Renal cortex interstitium (tissue), 11 donors: ENCODE measurements at regions not wholly inside any gene's neighbourhood (a gene's known extent, or its start where the extent isn't known, plus 50 kb on each side); places are given as distances from the start of the nearest gene placed in this dataset.

ENCODE experiments used
- DNase-seq, 11 donors: peaks; one replicate each; pipeline ENCODE4 v3.0.0-alpha.2; 2013; ENCODE audit warnings: low read depth in 9 of 11, low spot score in 4 of 11; ENCODE audit errors: extremely low read depth in 1 of 11

DNA sequence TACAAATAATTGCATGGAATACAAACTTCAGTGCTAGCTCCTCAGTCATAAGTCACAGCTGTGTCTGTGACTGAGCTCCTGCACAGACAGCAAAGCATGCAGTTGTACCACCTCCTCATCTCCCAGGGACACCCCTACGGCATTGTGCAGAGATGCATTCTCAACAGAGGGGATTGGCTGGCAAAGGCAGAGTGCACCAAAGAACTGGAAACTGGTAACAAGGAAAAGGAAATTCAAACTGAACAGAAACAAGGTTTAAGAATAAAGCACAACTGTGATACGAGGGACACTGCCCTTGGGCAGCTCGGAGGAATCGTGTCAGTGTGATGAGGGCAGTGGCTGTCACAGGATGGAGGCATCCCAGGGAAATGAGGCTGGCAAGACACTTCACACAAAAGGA is 126.1 kb upstream of the SOX1 start:
- no peak for DNase-seq

DNA sequence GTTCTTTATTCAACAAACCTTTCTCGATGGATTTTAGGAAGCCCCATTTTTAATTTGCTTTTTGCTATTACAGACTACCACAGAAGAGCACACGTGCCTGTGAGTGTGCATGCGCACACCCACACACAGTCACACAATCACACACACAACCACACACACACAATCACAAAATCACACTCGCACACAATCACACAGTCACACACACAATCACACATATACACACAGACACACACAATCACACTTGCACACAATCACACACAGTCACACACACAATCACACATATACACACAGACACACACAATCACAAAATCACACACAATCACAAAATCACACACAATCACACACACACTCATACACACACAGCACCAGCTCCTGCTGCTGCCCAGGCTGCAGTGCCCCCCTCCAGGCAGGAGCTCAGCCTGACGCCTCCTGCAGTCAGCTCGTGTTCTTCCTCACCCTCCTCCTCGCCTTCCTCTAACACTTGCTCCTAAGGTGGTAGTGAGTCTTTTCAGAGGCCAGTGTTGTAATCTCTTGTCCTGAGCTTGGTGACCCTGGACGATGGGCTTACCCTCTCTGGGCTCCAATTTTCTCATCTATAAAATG is 125.0 kb upstream of the SOX1 start:
- DNase-seq = no peak

GRCh38 chr13:111943229-111943795 is 123.6 kb upstream of the SOX1 start:
- DNase-seq = no peak

- DNase-seq = no peak
Measured at GRCh38 chr13:111944171-111944583, 122.8 kb upstream of the SOX1 start.

- DNase-seq = no peak
Measured at GRCh38 chr13:111945086-111945485, 121.9 kb upstream of the SOX1 start.

GRCh38 chr13:111946214-111946613 is 120.7 kb upstream of the SOX1 start:
- no peak for DNase-seq

- DNase-seq = no peak
Measured at GRCh38 chr13:111947026-111947810, 119.7 kb upstream of the SOX1 start.

- no peak for DNase-seq
Measured at GRCh38 chr13:111947876-111948275, 119.1 kb upstream of the SOX1 start.

DNA sequence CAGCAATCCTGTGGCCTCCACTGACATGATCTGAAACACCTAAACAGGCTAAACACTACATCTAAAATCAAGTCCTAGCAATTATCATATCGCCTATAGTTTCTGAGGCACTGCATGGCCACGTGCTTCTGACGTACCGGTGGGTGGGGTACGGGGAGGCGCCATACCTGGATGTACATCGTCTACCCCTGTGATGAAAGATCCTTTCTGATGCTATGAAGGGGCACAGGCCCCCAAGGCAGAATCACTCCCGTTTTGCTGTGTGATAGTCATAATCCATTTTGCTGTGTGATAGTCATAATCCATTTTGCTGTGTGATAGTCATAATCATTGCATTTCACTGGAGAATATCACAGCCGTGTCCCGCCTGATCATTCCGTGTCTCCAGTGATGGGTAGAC is 118.7 kb upstream of the SOX1 start:
- DNase-seq = no peak

DNA sequence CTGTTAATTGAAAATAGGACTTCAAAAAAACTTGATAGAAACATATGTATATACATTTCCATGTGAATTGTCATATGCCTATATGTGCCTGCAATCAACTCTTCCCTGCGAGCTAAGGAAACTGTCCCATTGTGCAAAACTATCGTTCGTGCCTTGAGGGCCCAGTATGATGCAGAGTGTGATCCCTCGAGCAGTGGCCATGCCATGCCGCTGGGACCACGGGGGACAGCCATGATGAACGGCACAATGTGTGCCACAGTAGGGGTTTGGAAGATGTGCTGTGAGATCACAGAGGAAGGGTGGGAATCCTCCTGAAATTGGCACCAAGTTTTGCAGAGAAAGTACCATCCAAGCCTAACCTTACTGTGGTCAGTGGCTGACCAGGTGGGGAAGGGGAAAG is 118.1 kb upstream of the SOX1 start:
- no peak for DNase-seq

DNA sequence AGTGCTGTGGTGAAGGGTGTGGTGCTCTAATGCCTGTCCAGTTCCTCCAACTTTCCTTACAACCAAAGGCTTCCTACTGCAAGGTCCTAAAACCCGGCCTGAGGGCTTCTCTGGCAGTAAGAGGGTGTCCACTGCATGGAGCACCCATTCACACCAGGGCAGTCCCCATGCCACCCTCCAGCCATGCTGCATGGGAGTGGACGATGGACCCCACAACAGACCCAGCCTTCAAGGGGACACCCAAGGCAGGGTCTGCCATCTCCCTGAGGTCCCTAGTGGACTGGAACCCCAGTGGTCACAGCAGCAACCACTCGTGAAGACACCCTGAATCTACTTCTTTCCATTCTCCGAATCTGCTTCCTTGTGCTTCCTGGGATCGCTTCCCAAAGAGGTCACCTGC is 117.6 kb upstream of the SOX1 start:
- no peak for DNase-seq

- no peak for DNase-seq
Measured at GRCh38 chr13:111950697-111951096, 116.3 kb upstream of the SOX1 start.

DNA sequence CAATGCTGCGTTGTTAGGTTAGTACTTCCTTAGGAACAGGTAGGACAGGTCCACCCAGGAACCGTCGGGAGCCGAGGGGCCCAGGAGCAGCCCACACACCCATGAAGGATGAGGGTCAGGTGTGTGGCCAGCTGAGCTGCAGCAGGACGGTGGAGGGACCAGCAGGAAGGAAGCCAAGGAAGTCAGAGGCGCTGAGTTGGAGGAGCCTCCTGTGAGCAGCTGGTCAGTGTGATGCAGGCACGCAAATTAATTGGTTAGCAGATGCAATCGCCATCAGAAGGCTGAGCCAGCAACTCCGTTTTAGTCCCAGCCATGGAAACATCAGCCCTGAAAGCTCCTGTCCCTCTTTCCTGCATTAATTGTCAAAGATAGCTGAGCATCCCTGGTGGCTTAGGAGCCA is 114.9 kb upstream of the SOX1 start:
- no peak for DNase-seq

- DNase-seq = no peak
Measured at GRCh38 chr13:111952814-111953213, 114.1 kb upstream of the SOX1 start.

GRCh38 chr13:111953546-111954178 is 113.3 kb upstream of the SOX1 start:
- no peak for DNase-seq

DNA sequence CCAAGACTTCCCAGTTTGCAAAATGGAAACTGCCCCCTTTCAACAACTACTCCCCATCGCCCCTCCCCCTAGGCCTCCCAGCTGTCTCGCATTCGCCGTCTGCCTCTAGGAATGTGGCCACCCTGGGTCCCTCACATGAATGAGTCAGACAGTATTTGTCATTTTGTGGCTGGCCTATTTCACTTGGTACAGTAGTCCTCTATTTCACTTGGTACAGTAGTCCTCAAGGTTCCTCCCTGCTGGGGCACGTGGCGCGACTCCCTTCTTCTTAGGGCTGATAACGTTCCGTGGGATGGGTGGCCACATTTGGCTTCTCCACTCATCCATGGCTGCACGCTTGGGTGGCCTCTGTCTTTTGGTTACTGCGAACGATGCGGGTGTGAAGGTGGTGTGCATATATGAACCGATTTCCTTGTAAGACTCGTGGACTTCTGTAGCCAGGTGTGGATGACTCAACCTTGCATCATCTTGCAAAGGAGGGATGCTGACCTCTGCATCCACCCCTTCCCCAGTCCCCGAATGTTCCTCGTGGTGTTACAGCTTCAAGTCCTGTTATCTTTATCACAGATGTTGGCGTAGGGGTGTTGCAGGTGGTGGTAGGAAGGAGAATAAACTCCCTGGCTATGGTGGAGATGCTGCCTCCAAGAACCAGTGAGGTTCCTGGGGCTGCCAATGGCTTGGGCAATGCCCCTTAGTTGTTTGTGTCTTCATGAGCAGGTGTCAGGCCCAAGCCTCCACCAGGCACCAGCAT is 112.1 kb upstream of the SOX1 start:
- DNase-seq = no peak

DNA sequence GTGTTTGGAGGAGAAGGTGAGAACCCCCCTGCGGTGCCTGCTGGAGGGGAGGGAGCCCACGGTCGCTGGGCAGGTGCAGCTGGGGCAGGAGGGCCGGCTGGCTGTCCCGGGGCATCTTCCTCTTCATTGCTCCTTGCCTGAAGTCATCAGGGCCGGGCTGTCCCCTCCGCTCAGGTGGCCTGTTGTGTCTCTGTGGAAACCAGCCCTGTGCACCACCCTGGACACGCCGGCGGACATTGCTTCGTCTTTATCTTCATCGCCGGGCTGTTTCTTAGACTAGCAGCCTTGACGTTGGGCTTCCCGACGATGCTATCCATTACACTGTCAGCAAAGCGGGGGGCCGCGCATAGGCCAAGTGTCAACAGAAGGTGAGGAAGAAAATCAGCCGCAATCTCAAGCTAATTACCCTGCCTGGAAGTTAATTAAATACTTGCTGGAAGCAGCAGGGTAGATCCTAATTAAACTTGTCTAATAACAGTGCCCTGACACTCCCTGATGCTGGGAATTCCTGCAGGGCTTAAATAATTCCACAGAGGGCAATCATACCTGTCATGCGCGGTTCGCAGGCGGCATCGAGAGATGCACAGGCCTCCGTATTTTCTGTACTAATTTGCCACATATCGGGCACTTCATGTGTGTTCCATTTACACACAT is 111.4 kb upstream of the SOX1 start:
- no peak for DNase-seq

DNA sequence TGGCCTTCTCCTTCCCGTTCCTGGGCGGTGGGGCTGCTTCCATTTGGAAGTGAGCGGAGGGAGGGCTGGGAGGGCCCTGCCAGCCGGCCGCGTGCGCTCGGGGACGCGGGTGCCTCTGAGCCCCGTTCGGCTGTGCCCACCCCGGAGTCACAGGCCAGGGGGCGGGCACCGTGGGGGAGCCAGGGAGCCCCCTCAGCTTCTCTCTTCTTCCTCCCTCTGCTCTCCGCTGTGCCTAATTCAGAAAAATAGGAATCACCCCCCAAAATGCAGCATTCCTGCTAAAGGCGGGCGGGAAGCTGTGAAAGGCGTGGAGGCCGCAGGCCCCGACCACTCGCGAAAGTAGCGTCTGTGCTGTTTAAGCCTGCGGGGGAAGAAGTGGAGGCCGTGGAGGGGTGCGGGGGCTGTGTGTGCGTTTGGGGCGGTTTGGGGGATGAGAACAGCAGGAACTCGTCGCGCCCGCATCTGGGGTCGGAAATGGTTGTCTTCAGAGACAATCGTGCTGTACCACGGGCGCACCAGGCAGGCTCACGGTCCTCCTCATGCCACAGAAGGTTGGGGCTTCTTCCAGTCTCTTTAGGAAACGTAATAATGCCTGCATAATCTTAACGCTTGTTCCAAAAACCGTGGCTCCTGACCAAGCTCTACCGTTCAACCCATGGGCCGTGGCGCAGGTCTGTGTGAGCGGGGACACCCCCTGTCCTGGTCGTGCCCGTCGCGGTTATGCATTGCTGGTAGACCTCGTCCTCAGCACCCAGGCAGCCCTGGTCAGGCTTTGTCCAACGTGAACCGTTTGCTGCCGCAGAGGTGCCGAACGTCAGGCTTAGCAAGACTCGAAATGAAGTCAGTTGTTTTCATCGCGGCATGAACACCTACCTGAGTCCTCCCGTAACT is 110.4 kb upstream of the SOX1 start:
- no peak for DNase-seq
